SU-DHL-6 (cell line): ENCODE measurements at regions not wholly inside any gene's neighbourhood (a gene's known extent, or its start where the extent isn't known, plus 50 kb on each side); places are given as distances from the start of the nearest gene placed in this dataset.

Experiments
- H2AFZ ChIP-seq: fragments of 200-600 bp; sonication (generic); 2 replicates; pipeline ENCODE4 v1.6.1; 2014; ENCODE audit warnings: low read depth, mild to moderate bottlenecking, moderate library complexity, mixed read lengths, antibody characterized with exemption, low read length; ENCODE audit not compliant: severe bottlenecking
- H3F3A ChIP-seq: fragments of 200-600 bp; shearing (Covaris generic); 2 replicates; pipeline ENCODE4 v1.6.0; 2016; ENCODE audit warnings: antibody characterized with exemption, mild to moderate bottlenecking; ENCODE audit not compliant: insufficient read depth
- H3K27ac ChIP-seq: fragments of 200-600 bp; sonication (generic); 2 replicates; pipeline ENCODE4 v1.5.1; 2016; ENCODE audit warnings: low read depth, mild to moderate bottlenecking, low read length, moderate library complexity, mixed read lengths
- H3K27me3 ChIP-seq: fragments of 200-600 bp; sonication (generic), shearing (Covaris generic); 2 replicates; pipeline ENCODE4 v1.6.0; 2014; ENCODE audit warnings: mild to moderate bottlenecking, low read length
- H3K36me3 ChIP-seq: fragments of 200-600 bp; sonication (generic); 2 replicates; pipeline ENCODE4 v1.6.1; 2014; ENCODE audit warnings: mild to moderate bottlenecking, low read length, mixed read lengths
- H3K4me2 ChIP-seq: fragments of 300-600, 200-600 bp; shearing (Covaris generic), sonication (generic); 2 replicates; pipeline ENCODE4 v1.6.0; 2014; ENCODE audit warnings: low read length, low read depth, mild to moderate bottlenecking; ENCODE audit not compliant: poor library complexity, severe bottlenecking
- H3K4me3 ChIP-seq: fragments of 200-600 bp; sonication (generic); 2 replicates; pipeline ENCODE4 v1.5.1; 2014; ENCODE audit warnings: antibody characterized with exemption, low read length, mild to moderate bottlenecking, mixed read lengths; ENCODE audit not compliant: insufficient read depth, poor library complexity, severe bottlenecking
- H3K79me2 ChIP-seq: fragments of 200-600 bp; sonication (generic); 2 replicates; pipeline ENCODE4 v1.6.1; 2014; ENCODE audit warnings: mild to moderate bottlenecking, low read length, moderate library complexity; ENCODE audit not compliant: insufficient read depth
- H3K9ac ChIP-seq: fragments of 200-600 bp; sonication (generic); 2 replicates; pipeline ENCODE4 v1.7.0; 2014; ENCODE audit warnings: mild to moderate bottlenecking, low read length
- H3K9me2 ChIP-seq: fragments of 200-600 bp; sonication (generic); replicated peaks from 2 replicates; pipeline ENCODE4 v1.6.1; 2014; ENCODE audit warnings: low read length; ENCODE audit not compliant: insufficient read depth
- H3K9me3 ChIP-seq: fragments of 200-600 bp; sonication (generic); 2 replicates; pipeline ENCODE4 v1.6.1; 2014; ENCODE audit warnings: low read length, mixed read lengths; ENCODE audit not compliant: insufficient read depth
- H4K20me1 ChIP-seq: fragments of 200-600 bp; sonication (generic); 2 replicates; pipeline ENCODE4 v1.6.1; 2014; ENCODE audit warnings: low read depth, mild to moderate bottlenecking, antibody characterized with exemption, low read length, moderate library complexity, mixed read lengths
- EZH2phosphoT487 ChIP-seq: fragments of 200-600 bp; sonication (generic), shearing (Covaris generic); conservative IDR thresholded peaks from 2 replicates; pipeline ENCODE4 v1.6.1; 2018; ENCODE audit warnings: mild to moderate bottlenecking, antibody characterized with exemption, low read length, moderate library complexity, mixed read lengths
- TF ChIP-seq, protein P1 (sequence below): fragments of 200-600 bp; sonication (generic); IDR thresholded peaks from one replicate; pipeline ENCODE4 v1.5.1; 2017; ENCODE audit warnings: antibody characterized with exemption, mild to moderate bottlenecking, low read length, moderate library complexity; ENCODE audit not compliant: insufficient read depth, poor library complexity, severe bottlenecking

GRCh38 chr13:60282186-60282585 lies 114.8 kb upstream of the TDRD3 start:
- TF ChIP-seq, protein P1, sequence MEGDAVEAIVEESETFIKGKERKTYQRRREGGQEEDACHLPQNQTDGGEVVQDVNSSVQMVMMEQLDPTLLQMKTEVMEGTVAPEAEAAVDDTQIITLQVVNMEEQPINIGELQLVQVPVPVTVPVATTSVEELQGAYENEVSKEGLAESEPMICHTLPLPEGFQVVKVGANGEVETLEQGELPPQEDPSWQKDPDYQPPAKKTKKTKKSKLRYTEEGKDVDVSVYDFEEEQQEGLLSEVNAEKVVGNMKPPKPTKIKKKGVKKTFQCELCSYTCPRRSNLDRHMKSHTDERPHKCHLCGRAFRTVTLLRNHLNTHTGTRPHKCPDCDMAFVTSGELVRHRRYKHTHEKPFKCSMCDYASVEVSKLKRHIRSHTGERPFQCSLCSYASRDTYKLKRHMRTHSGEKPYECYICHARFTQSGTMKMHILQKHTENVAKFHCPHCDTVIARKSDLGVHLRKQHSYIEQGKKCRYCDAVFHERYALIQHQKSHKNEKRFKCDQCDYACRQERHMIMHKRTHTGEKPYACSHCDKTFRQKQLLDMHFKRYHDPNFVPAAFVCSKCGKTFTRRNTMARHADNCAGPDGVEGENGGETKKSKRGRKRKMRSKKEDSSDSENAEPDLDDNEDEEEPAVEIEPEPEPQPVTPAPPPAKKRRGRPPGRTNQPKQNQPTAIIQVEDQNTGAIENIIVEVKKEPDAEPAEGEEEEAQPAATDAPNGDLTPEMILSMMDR: no peak
- TF ChIP-seq EZH2phosphoT487: no peak
- Histone ChIP-seq H3K9me3 (no peaks in the 10 kb centered on the region), H3K27me3 (no peaks in the 10 kb centered on the region)

DNA sequence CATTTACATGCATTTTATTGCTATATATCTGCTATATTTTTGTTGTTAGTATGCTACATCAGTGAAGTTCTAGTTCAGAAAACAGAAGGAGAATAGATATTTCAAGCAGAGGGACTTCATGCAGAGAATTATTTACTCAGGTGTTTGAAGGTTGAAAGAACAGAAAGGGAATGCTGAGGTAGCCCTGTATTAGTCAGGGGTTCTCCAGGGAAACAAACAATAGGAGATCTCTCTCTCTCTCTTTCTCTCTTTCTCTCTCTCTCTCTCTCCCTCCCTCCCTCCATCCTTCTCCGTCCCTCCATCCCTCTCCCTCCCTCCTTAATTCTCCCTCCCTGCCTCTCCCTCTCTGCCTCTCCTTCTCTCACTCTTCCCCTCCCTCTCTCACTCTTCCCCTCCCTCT lies 114.3 kb upstream of the TDRD3 start:
- Histone ChIP-seq H3K9me2 (no peaks in the 10 kb centered on the region), H3K36me3 (no peaks in the 10 kb centered on the region), H3K79me2 (no peaks in the 10 kb centered on the region), H3K27me3 (no peaks in the 10 kb centered on the region), H3F3A (no peaks in the 10 kb centered on the region), H2AFZ (no peak overlapping the region), H3K4me2 (no peak overlapping the region), H3K4me3 (no peak overlapping the region), H4K20me1 (no peaks in the 10 kb centered on the region), H3K27ac (no peak overlapping the region), H3K9me3 (no peaks in the 10 kb centered on the region), H3K9ac (no peak overlapping the region)
- TF ChIP-seq EZH2phosphoT487: no peak
- TF ChIP-seq, protein P1: no peak

More at GRCh38 chr13:60282186-60282585, 114.8 kb upstream of the TDRD3 start:
- Histone ChIP-seq H3K27ac (no peak overlapping the region), H3K4me2 (no peak overlapping the region), H3F3A (no peaks in the 10 kb centered on the region), H3K9me2 (no peaks in the 10 kb centered on the region), H3K4me3 (no peak overlapping the region), H3K79me2 (no peaks in the 10 kb centered on the region), H2AFZ (no peak overlapping the region), H3K36me3 (no peaks in the 10 kb centered on the region), H4K20me1 (no peaks in the 10 kb centered on the region), H3K9ac (no peak overlapping the region)

DNA sequence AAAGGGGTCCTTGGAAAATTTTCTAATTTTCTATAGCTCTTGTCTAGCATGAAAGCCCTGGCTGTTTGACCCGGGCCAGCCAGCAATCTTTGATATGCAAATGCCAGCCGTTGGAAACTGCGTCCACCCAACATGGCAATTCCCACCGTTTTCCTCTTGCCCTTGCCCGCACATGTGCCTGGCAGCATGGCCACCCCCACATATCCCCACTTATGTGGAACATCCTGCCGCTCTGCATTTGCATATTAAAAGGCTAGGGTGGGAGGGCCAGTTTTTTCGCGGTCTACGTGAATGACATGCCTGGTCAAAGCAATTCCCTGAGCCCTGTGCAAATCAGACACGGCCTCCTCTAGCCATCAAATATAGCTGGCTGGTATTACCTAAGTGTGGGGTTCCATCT lies 110.3 kb upstream of the TDRD3 start:
- Histone ChIP-seq H3K9ac (no peak overlapping the region), H3K36me3 (no peaks in the 10 kb centered on the region), H2AFZ (no peak overlapping the region), H3K27ac (no peak overlapping the region), H3K4me3 (no peak overlapping the region), H3K27me3 (no peaks in the 10 kb centered on the region), H3K4me2 (no peak overlapping the region), H3K9me3 (no peaks in the 10 kb centered on the region), H3K79me2 (no peaks in the 10 kb centered on the region), H3K9me2 (no peaks in the 10 kb centered on the region), H3F3A (no peaks in the 10 kb centered on the region), H4K20me1 (no peaks in the 10 kb centered on the region)
- TF ChIP-seq, protein P1: no peak
- no peak for TF ChIP-seq EZH2phosphoT487
